NK-92 (cell line): ENCODE measurements at regions not wholly inside any gene's neighbourhood (a gene's known extent, or its start where the extent isn't known, plus 50 kb on each side); places are given as distances from the start of the nearest gene placed in this dataset.
"Not testable (repeated sequence)": the region's sequence is repeated elsewhere in the genome, so short reads cannot be mapped to it uniquely, and the experiment has no call there.

Experiments
- DNase-seq: peaks from one replicate; lab custom pipeline; 2025; ENCODE audit not compliant: unreplicated experiment; lab: John Stamatoyannopoulos, UW

GRCh38 chr12:11446372-11446771 is 51.0 kb upstream of the PRB2 start:
- no peak for DNase-seq

GRCh38 chr12:11457996-11458645 is 62.8 kb upstream of the PRB2 start:
- DNase-seq = no peak

- DNase-seq = no peak
These were observed 65.1 kb upstream of the PRB2 start for GRCh38 chr12:11460343-11461023.

- no peak for DNase-seq
These were observed 66.1 kb upstream of the PRB2 start for GRCh38 chr12:11461433-11461832.

DNA sequence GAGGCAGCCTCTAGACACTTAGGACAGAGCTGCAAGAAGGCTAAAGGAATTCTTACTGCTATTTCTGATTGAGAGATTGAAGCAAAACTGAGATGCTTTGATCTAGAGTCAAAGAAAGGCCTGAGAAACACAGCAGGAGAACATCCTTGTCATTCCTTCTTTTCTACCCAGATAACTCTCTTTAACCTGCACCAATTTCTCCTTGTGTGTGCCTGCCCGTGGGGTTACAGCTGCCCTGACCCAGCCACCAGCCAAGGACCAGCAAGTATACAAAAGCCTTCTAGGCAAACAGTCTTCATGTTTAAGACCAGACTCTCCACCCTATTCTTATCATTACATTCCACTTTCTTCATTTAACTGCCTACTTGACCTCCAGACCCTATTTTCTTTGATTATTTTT is 81.7 kb upstream of the PRB2 start:
- DNase-seq = no peak

DNA sequence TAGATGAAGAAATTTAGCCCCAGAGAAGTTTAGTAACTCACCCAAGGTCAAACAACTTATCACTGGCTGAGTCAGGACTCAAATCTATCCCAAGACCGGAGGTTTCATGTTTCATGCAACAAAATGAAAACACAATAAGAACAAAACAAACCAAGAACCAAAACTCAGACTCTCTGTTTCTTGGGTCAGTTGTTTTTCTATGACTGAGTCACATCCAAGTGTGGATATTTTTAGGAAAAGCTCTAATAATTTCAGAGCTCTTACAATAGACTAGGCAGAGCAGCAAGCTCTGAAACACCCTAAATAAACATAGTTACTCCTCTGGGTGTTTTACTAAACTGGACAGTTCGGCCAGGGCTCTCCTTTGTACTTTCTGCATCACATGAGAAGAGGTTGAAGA is 87.6 kb upstream of the PRB2 start:
- no peak for DNase-seq

- DNase-seq = peak; percentile 3
These were observed 91.5 kb upstream of the PRB2 start for GRCh38 chr12:11486623-11487444.

DNA sequence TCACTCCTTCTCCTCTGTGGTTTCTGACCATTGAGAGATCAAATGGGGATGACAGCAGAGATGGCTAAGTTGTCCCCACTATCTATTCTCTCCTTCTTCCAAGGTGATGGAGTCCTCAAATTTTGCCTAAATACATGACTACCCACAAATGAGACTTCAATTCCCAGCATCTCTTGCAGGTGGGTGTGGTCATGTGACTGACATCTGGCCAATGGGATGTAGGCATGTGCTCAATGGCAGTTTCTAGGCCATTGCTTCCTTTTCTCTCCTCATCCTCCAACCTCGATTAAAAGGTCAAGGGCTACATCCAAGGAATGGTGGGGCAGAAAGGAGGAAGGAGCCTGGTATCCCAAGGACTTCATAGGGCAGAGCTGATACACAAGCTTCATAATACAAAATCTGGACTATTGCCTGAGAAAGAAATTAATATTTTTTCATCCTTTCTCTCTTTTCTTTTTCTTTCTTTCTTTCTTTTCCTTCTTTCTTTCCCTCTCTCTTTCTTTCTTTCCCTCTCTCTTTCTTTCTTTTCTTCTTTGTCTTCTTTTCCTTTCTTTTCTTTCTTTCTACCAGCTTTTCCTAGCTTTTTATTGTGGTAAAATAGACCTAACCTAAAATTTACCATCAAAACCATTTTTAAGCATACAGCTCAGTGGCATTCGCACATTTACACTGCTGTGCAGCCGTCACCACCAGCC is 100.9 kb upstream of the PRB2 start:
- no peak for DNase-seq

GRCh38 chr12:11497438-11497837 is 102.1 kb upstream of the PRB2 start:
- no peak for DNase-seq

GRCh38 chr12:11497995-11498394 is 102.6 kb upstream of the PRB2 start:
- no peak for DNase-seq

DNA sequence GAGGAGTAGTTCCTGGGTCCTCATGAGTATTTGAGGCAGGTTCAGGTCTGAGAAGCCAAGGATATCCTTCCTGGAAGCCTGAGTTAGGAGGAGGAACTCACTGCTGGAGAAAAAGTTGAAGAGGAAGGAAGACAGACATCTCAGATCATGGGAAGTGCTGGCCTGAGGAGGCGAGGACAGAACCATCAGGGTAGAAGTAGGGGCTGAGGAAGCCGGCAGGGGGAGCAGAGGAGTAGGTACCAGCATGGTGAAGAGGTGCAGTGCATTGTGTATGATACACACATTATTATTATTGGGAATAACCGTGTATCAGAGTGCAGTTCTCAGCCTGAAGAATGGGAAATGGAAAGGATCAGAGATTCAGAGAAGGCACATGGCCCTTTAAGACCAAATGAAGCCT is 103.2 kb upstream of the PRB2 start:
- DNase-seq = not testable (repeated sequence)

DNA sequence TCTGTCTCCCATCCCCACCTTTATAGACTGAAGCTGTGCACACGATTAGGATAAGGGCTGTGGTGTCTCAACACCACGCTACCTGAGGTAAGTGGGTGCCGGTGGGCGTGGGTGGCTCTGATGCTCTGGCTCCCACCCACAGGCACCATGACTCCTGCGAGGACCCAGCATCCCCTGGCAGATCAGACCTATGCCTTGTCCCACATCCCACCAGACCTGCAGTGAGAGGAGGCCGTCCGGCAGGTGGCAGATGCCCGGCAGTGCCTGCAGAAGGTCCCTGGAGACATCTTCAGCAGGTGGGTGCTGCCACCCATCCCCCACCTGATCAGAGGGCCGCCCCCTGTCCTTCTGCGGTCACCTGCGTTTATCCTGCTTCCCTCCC is 104.4 kb upstream of the PRB2 start:
- DNase-seq = no peak

- no peak for DNase-seq
These were observed 105.0 kb upstream of the PRB2 start for GRCh38 chr12:11500188-11500860.

DNA sequence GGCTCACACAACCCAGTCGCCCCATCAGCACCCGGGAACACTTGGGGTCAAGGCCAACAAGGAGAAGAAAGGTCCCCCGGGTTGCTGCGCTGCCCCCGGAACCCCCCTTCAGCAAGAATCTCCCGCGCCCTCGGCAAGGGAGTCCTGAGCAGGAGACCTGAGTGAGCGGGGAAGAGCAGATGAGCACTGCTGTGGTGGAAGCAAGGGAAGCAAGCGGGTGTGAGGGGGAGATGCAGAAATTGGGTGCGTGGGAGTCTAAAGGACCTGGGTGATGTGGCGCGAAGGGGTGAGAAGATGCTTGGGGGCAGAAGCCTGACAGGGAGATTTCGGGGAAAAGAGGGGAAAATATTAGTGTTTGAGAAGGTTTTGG is 105.5 kb upstream of the PRB2 start:
- DNase-seq = no peak

- no peak for DNase-seq
These were observed 113.3 kb upstream of the PRB2 start for GRCh38 chr12:11508699-11509098.

- no peak for DNase-seq
These were observed 114.0 kb upstream of the PRB2 start for GRCh38 chr12:11509326-11509725.

DNA sequence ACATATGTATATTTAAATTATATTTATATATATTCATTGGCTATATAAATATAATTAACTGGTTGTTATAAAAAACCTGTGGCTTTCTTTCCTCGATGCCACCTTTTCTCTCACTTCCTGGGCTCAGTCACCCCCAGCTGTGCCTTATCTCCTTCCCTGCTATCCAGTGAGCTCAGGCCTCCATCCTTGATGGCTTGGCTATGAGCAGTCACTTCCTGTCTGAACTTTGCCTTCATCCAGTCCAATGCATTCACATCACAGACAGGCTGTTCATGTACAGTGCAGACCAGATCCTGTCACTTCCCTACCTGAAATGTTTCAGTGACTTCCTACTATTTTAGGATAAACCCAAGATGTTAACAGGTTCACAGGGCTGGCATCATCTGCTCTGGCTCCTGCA is 115.3 kb upstream of the PRB2 start:
- no peak for DNase-seq

DNA sequence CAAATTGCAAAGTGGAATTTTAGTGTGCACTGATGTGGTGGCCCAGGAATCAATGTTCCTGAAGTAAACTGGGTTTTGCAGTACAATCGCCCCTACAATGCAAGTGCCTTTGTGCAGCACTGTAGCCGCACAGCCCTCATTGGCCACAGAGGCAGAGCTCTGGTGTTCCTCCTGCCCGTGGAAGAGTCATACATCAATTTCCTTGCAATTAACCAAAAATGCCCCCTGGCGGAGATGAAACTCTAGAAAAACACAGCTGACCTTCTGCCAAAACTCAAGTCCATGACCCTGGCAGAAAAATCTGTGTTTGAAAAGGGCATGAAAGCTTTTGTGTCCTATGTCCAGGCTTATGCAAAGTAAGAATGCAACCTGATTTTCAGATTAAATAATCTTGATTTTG is 117.9 kb upstream of the PRB2 start:
- DNase-seq = no peak

DNA sequence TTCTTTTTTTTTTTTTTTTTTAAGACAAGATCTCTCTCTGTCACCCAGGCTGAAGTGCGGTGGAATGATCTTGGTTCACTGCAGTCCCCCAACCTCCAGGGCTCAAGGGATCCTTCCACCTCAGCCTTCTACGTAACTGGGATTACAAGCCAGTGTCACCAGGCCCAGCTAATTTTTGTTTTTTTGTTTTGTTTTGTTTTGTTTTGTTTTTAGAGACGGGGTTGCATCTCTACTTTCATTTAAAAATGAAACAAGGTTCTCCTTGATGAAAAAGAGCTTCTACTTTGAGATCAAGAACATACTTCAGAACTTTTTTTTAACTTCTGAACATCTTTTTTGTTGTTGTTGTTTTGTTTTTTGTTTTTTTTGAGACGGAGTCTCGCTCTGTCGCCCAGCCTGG is 121.7 kb upstream of the PRB2 start:
- DNase-seq = no peak

- no peak for DNase-seq
These were observed 125.0 kb upstream of the ETV6 start for GRCh38 chr12:11524446-11524845.

- DNase-seq = no peak
These were observed 115.4 kb upstream of the ETV6 start for GRCh38 chr12:11534064-11534463.
